GM12872 (cell line): ENCODE measurements at regions not wholly inside any gene's neighbourhood (a gene's known extent, or its start where the extent isn't known, plus 50 kb on each side); places are given as distances from the start of the nearest gene placed in this dataset.

Source experiments
- TF ChIP-seq, protein P1 (sequence below): IDR thresholded peaks from 3 replicates; pipeline ENCODE4 v1.5.1; 2011; ENCODE audit warnings: low read depth, mild to moderate bottlenecking, low read length, moderate library complexity; ENCODE audit not compliant: insufficient read depth

- TF ChIP-seq, protein P1, sequence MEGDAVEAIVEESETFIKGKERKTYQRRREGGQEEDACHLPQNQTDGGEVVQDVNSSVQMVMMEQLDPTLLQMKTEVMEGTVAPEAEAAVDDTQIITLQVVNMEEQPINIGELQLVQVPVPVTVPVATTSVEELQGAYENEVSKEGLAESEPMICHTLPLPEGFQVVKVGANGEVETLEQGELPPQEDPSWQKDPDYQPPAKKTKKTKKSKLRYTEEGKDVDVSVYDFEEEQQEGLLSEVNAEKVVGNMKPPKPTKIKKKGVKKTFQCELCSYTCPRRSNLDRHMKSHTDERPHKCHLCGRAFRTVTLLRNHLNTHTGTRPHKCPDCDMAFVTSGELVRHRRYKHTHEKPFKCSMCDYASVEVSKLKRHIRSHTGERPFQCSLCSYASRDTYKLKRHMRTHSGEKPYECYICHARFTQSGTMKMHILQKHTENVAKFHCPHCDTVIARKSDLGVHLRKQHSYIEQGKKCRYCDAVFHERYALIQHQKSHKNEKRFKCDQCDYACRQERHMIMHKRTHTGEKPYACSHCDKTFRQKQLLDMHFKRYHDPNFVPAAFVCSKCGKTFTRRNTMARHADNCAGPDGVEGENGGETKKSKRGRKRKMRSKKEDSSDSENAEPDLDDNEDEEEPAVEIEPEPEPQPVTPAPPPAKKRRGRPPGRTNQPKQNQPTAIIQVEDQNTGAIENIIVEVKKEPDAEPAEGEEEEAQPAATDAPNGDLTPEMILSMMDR: peak; percentile 82
Observed at GRCh38 chr6:113306552-113307145, 550.5 kb upstream of the MARCKS start.

DNA sequence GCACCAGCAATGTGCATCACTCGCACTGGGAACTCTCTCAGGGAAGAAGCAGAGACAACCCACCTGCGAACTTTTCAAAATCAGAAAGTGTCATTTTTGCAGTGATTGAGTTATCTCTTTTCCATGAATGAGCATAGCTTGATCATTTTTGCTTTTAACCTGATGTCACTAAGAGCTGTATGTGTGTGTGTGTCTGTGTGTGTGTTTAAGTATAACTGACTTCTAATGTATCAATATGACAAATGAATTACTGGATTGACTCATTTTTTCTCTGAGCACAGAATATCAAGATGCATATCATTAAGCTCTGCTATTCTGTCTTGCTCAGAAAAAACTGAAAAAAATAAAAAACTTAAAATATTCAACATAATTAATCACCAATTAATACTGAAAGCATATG lies 548.9 kb upstream of the MARCKS start:
- TF ChIP-seq, protein P1: no peak

- TF ChIP-seq, protein P1: no peak
Observed at GRCh38 chr6:113313841-113314240, 543.3 kb upstream of the MARCKS start.

DNA sequence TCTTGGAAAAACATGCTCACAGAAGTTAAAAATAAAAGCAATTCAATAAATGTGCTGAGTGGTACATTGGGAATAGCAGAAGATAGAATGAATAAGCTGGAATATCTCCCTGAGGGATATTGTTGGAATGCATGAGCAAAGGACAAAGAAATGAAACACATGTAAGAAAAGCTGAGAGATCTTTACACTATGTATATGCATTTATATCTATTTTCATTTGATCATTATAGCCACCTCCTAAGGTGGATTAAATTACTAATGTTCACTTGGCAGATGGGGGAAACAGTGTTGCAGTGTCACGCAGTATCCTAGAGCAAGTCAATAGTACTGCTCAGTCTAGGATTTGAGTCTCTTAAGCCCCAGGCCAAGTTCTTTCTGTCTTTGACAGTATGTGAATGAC lies 542.0 kb upstream of the MARCKS start:
- TF ChIP-seq, protein P1: no peak

DNA sequence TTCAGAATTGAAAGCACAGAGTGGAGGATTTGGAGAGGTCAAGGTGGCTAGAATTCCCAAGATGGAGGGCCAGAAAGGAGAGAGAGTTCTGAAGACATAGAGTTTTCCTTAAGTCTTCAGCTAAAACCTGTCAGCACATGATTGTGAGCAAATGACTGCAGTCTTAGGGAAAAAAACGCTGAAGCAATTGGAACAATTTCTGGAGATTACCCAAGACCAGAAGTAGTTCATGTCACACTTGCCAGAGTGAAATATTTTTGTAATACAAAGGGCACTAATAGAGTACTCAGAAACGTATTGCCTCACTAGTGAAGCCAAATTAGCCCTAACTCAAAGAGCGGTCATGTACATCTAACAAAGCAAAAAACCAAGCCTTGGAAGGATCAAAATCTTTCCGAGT lies 541.3 kb upstream of the MARCKS start:
- TF ChIP-seq, protein P1: no peak

DNA sequence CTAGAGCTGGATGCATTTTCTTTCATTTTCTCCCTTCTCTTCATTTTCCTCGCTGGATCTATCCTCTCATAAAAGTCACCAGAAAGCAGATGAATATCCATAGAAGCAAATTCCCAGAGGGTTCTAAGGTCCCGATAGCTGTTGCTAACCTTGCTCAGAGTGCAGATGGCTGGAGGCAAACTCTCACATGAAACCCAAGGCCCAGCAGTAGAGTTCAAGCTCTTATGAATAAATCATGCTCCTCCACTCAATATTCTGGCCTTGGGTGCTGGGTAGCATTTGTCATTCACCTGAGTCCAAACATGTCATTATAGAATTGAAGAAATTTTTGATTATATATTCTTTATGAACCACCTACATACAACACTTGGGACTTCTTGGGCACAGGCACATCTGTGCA lies 539.7 kb upstream of the MARCKS start:
- TF ChIP-seq, protein P1: no peak

- TF ChIP-seq, protein P1: no peak
Observed at GRCh38 chr6:113317891-113318574, 539.1 kb upstream of the MARCKS start.
